H1 (cell line): ENCODE measurements at regions not wholly inside any gene's neighbourhood (a gene's known extent, or its start where the extent isn't known, plus 50 kb on each side); places are given as distances from the start of the nearest gene placed in this dataset.

ENCODE experiments used
- CBX8 ChIP-seq: fragments of 300-800, 300-1000 bp; sonication (generic); IDR thresholded peaks from 2 replicates; pipeline ENCODE4 v1.7.1; 2016; ENCODE audit warnings: low read depth, low read length, borderline replicate concordance
- EGR1 ChIP-seq: IDR thresholded peaks from 2 replicates; pipeline ENCODE4 v1.6.1; 2011; ENCODE audit warnings: low read depth, low read length, borderline replicate concordance
- GABPA ChIP-seq: IDR thresholded peaks from 2 replicates; pipeline ENCODE4 v1.6.1; 2011; ENCODE audit warnings: mild to moderate bottlenecking, low read length, moderate library complexity, borderline replicate concordance; ENCODE audit not compliant: insufficient read depth
- JUN ChIP-seq: IDR thresholded peaks from 2 replicates; pipeline ENCODE4 v1.6.1; 2011; ENCODE audit warnings: low read depth, mild to moderate bottlenecking, improper control_type of control experiment, low read length
- RAD21 ChIP-seq, 2 experiments: IDR thresholded peaks in 1 of 2; conservative IDR thresholded peaks in 1 of 2; 2 replicates each; pipeline ENCODE4 v1.6.1; 2011; ENCODE audit warnings: low read depth in 2 of 2, low read length in 2 of 2, improper control_type of control experiment in 1 of 2, inconsistent platforms in 1 of 2, mild to moderate bottlenecking in 1 of 2, moderate library complexity in 1 of 2
- USF2 ChIP-seq: IDR thresholded peaks from 2 replicates; pipeline ENCODE4 v1.6.1; 2011; ENCODE audit warnings: low read length, improper control_type of control experiment

GRCh38 chr6:9439621-9440330 is 975.1 kb downstream of the TFAP2A start (continued):
- TF ChIP-seq USF2 (no peak), CBX8 (no peak), GABPA (no peak), EGR1 (no peak), RAD21 (IDR thresholded peaks at IDR 0.05 in 1 of 2, conservative IDR thresholded peaks at IDR 0.05 in 1 of 2; ENCODE audit: low read depth in 2 of 2, low read length in 2 of 2) (no peak), JUN (no peak)
